Endometrium (tissue), 2 donors: ENCODE measurements at regions not wholly inside any gene's neighbourhood (a gene's known extent, or its start where the extent isn't known, plus 50 kb on each side); places are given as distances from the start of the nearest gene placed in this dataset.
"Not testable (repeated sequence)": the region's sequence is repeated elsewhere in the genome, so short reads cannot be mapped to it uniquely, and the experiment has no call there.

ENCODE experiments used
- FAIRE-seq: peaks from 2 replicates; lab custom pipeline; 2012; peaks lifted over from hg19 to GRCh38; lab: Jason Lieb, UNC
- donor health status: control.
- donor health status: control.

DNA sequence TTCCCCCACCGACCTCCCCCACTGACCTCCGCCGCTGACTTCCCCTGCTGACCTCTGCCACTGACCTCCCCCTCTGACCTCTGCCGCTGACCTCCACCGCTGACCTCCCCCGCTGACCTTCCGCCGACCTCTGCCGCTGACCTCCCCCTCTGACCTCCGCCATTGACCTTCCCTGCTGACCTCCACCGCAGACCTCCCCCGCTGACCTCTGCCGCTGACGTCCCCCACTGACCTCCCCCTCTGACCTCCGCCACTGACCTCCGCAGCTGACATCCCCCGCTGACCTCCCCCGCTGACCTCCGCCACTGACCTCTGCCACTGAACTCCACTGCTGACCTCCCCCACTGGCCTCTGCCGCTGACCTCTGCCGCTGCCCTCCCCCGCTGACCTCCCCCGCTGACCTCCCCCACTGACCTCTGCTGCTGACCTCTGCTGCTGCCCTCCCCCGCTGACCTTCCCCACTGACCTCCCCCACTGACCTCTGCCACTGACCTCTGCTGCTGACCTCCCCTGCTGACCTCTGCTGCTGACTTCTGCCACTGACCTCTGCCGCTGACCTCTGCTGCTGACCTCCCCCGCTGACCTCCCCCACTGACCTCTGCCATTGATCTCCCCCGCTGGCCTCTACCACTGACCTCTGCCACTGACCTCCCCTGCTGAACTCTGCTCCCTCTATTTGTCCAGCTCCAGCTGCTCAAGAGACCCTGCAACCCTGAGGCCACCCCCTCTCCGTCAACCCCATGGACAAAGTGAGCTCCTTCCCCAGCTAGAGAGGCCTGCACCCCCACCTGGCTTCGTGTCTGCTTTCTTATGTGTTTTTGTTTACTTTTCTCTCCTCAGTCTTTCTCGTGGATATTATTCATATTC lies 91.4 kb upstream of the AFDN start:
- FAIRE-seq: no peak

DNA sequence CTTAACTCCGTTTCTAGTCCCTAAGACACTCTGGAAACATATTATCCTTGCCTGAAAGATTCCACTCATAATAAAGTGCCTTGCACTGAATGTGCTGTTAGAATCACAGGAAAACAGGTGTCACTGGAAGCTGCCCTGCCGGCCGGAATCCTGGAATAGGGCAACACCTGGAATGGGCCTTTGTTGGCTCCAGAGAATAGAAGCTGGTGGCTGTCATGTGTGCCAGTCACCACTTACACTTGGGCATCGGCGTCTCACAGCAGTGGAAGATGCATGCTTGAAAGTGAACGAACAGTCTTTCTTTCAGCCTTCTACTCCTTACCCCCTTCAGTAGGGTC lies 90.8 kb upstream of the AFDN start:
- FAIRE-seq: no peak

DNA sequence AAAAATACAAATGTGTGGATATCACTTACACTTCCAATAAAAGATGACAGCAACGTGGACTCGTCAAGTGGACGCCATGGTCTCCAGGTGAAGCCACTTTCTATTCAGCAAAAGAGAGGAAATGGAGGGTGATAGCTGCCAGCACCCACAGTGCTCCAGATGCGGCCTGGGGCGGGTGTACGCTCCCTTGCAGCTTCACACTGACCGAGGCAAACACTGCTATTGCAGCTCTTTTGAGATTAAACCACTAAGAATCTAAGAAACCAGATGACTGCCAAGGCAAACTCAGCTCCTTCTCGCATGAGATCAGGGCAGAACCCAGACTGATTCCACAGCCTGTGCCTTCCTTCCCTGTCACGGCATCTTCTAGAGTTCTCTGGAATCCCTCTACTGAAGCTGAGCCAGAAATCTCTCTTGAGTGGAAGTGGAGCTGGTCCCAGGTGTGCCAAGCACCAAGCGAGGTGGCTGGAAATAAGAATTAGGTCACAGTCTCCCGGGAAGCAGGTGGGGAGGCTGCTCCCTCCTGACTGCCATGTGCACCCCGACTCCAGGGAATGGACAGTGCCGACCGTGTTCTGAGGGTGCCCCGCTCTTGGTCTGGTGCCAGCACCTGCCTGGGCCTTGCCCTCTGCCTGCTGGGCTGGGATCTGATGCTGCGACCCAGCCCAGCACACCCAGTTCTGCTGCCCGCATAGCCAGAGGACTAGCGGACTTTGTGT lies 90.1 kb upstream of the AFDN start:
- no peak for FAIRE-seq

DNA sequence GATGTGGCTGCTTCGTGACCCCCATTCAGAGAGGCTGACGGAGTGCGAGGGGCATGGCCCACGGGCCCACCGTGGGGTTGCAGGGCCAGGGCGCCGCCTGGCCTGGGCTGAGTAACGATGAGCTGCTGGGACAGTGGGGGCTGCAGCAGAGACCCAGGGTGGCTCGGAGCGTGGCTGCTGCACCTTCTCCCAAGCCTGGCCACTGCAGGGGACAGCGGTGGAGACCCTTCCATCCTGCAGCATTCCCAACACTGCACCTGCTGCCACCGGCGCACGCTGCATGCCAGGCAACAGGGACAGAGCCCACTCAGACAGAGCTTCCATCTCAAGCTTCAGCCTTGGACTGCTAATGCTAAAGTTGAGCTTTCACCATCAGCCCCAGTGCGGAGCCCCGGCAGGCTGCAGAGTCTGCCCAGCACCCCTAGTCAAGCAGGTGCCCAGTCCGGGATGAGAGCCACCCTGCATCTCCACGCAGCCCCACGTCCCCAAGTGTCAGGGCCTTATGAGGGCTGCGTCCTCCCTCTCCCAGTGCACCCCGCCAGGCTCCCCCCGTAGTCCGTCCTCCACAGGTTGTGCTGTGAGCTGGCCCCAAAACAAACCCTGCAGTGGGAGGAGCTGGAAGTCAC lies 89.4 kb upstream of the AFDN start:
- FAIRE-seq: no peak

DNA sequence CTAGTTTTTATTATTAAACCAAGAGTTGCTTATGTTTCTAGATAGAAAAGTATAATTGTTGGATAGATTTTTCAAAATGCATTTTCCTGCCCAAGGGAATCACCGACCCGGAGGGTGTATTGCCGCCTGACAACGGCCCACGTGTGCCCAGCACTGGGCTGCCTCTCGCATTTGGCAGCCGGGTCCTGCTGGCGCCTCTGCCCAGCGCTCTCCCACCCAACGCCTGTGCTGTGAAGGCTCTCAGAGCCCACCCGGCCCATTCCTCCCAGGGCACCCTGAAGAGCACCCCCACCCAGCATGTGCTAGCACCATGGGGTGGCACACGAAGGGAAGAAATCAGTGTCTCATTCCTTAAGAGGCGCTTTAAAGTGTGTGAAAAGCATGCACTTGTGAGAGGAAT lies 88.3 kb upstream of the AFDN start:
- FAIRE-seq: no peak

DNA sequence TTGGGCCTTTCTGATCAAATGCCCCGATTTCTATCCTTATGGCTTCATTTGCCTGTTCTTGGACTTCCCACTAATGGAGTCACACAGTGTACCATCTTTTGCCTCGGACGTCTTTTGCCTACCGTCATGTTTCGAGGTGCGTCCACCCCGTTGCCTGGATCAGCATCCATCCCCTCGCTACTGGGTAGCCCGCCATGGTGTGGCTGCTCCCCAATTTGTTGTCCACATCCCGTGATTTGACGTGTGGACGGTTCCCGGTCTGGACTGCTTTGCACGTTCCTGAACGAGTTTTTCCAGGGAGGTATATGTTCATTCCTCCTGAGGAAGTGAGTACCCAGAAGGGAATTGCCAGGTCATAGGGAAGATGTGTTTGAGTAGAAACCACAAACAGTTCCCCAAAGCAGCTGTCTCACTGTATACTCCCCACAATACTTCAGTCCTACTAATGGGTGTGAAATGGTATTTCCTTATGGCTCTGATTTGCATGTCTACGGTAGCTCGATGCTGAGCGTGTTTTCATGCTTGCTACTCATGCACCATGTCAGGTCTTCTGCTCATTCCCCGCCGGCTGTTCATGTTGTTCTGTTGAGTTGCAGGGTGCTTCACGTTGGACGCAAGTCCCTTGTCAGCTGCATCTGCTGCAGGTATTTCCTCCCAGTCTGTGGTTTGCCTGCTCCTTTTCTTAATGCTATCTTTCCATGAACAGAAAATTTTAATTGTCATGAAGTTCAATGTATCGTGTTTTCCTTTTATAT lies 86.8 kb upstream of the AFDN start:
- FAIRE-seq: no peak

DNA sequence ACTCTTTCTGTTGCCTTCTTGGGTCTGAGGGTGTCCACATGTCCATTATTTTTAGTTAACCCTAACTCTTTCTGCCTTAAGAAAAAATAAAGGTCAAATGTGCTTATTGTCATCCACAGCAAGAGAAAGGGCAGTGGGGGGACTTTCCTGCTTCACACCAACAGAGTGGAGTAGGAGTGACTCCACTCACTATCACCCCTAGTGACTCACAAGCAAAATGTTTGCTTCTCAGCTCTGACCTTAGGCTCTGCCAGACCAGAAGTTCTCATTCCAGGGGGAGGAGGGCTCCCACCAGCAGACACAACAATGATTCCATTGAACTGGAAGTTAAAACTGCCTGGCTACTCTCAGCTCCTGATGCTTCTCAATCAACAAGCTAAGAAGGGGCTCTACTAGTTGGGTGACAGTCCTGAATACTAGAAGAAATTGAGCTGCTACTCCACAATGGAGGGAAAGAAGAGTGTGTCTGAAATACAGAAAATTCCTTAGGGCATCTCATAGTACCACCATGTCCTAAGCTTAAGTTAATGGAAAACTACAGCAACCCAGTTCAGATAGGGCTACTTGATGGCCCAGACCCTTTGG lies 83.9 kb upstream of the AFDN start:
- no peak for FAIRE-seq

DNA sequence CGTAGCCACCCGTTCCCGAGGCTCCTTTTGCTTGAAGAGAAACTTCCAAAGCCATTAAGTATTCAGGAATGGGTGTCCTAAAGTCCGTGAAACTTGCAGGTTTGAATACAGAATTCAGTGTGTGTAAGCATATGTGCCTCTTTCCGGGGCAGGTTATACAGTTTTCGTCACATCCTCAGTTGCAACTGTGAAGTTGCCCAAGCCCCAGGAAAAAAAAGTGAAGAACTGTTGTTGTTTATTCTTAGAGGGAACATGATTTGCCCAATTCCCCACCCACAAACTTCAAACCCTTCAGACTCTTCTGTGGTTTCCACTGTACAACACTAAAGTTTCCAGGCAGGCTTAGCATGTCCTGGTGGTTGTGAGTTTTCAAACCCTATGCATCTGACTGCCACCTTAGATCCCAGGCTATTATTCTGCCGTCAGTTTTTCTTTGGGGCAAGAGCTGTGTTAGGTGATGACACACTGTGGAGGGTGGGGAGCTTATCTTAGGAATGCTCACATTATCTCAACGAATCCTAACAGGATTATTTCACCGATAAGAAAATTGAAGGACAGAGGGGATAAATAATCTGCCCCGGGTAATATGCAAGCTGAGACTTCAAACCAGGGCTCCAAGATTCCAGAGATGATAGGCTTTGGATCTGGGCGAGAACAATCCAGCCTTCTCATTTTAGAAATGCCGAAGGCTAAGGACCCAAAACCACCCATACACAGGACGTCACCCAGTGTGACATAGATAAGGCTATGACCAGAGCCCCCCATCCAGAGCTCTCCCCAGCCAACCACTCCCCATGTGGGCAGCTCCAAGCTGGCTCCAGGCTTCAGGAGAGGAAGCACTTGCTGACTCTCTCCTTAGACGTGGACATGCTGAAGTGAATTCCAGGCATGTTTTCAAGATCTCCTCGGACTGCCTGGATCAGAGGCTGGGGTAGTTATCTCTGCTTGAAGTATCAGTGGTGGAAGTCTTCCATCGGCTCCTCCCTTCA lies 81.7 kb upstream of the AFDN start:
- FAIRE-seq: no peak

DNA sequence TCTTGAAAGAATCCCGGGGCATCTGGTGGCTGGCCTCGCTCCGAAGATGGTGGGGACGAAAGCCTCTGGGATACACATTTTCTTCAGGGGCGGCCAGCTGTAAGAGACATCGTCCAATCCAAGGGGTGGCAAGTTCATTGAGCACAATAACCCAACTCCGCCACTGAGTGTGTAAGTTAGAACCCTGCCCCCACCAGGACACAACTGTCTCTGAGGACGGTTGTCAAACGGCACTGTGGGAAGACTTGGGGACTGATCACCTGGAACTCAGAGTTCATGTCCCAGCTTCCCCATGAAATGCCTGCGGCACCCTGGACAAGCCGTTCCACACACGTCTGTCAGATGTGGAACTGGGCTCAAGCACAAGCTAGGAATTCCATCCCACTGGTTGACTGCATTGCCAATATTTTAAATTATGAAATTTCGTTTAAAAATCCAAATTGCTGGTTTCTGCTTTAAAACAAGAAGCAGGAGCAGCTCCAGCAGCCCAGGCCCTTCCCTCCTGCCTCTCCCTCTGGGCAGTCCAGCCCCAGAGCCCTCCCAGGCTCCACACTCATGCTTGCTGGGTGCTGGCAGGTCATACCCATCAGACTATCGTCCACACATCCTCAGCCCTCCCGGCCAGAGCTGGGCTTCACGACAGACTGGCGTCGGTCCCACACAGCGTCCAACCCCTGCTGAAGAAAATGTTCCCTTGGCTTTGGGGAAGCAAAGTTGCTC lies 80.9 kb upstream of the AFDN start:
- FAIRE-seq: no peak

DNA sequence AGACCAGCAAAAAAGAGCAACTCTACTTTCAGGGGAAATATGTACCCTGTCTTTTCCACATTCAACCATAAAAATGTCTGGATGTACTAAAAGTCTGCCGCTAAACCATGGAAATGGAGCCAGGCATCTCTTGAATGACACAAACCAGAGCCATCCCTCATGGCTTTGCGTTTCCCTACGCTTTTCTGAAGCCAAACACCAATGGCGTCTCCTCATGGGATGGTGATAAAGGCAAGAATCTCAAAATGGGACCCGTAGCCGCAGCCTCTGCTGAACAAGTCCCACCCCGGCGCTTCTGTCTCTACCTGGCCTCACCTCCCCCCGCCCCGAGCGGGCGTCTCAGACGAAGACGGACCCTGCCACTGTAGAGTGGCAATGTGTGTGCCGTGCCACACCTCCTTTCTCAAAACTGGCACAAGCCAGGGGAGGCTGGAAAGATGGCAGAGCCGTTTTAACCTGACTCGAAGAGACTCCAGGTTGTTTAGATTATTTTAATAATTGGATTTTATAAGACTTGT lies 80.3 kb upstream of the AFDN start:
- FAIRE-seq: no peak

DNA sequence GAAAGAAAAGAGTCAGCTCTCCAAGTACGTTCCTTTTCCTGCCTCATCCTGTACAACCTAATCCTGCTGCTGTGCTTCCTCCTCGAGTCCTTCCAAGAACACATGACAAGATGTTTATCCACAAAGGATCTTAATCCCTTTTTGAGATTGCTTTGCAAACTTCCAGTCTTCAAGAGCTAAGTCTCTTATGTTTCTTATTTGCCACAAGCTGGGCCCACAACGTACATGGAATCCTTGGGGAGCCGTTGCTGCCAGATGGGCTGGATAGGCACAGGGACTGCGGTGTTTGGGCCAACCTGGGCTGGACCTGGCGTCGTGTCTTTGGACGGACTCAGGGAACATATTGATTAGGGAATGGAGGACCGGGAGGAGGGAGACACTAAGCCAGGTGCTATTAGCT lies 79.7 kb upstream of the AFDN start:
- FAIRE-seq: no peak

DNA sequence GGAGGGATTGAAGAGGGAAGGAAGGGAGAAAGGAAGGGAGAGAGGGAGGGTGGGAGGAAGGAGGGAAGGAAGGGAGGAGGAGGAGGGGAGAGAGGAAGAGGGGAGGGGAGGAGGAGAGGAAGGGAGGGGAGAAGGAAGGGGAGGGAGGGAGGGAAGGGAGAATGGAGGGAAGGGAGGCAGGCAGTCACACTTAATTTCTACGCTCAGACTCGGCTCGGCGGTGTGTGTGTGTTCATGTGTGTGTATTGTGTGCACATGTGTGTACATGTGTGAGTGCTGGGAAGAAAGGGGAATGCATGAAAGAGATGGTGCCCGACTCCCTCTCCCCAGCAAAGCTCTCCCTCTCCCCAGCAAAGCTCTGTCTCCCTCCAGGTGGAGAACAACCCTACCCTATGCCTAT lies 79.1 kb upstream of the AFDN start:
- FAIRE-seq: no peak

DNA sequence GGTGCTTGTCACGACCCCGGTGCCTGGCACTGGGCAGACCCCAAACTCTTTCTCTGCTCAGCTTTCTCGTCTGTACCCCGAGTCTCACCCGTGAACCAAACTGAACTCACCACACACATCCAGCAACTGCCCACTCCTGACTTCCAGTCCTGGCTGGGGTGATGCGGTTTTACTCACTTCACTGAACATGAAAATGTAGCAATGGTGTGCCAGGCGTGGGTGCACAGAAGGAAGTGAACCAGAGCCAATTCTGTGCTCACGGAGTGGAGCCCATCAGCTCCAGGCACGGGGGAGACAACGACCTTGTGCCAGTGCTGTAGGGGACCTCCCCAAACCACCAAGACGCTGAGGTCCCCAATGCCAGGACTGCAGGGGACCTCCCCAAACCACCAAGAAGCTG lies 78.7 kb upstream of the AFDN start:
- FAIRE-seq: no peak

DNA sequence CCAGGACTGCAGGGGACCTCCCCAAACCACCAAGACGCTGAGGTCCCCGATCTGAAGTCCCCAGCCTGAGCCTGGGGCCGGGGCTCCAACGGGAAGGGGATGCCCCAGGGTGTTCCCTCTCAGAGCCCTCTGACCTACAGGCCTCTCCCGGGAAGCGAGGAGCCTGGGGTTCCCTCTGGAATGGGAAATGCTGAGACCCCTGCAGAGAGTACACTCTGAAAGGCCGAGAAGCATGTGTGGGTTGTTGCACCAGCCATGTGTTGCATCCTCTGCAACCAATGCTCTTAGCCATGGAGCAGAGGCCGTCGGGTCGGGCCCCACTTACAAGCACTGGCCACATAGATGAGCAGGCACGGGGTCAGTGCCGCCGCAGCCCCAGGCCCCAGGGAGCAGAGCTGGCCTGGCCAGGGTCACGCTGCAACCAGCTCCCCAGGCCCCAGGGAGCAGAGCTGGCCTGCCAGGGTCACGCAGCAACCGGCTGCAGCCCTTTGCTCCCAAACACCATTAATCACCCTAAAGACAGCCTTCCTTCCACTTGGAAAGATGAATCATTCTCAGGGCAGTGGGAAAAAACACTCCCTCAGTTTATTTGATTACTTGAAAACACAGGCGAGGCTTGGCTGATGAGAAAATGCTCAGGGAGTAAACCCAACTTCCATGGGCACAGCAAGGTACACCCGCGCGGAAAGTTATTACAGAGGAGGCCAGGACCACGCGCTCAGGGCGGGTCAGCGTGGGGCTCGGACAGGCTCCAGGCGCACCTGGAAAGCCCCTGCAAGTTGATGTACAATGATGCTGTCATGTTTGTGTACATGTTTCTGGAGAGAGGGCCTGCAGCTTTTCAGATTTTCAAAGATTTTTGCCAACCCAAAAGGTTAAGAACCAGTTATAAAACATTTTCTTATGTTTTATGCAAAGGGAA lies 78.0 kb upstream of the AFDN start:
- FAIRE-seq: no peak

DNA sequence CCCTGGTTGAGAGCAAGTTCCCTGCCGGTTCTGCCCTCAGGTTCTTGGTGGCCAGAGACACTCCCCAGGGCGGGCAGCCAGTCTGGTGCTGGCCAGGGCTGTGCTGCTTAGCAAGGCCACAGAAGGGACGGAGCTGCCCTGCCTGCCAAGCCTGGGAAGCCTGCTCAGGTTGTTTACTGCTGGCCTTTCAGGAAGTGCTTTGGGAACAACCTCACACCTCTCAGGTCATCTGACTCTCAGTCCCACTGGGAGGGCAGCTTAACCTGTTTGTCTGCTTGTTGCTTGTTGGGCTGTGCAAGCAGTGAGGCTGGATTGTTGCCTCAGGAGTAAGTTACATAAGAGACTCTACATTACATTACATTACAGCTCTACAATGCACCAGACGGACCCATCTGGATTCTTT lies 75.8 kb upstream of the AFDN start:
- FAIRE-seq: no peak

DNA sequence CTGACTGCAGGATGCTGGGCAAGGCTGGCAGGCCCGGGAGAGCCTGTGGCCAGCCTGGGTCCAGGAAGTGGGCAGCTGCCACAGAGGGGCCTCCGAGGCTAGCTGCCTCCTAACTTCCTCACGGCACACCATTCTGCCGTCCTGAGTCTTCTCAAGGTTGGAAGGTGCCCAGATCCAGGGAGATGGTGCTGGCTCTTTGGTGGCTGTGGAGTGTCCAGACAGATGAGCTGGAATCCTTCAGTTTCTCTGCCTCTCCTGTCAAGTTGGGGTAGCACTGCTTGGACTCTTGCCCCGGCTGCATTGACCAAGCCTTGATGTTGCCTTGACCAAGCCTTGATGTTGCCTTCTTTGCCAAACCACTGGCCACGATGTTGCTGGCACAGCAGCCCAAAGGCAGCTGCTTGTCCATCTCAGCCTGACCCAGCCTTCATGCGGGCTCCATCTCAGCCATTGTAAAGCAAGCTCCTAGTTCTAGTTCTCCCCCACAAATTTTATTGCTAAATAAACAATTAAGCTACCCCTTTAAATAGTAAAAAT lies 75.1 kb upstream of the AFDN start:
- FAIRE-seq: no peak

DNA sequence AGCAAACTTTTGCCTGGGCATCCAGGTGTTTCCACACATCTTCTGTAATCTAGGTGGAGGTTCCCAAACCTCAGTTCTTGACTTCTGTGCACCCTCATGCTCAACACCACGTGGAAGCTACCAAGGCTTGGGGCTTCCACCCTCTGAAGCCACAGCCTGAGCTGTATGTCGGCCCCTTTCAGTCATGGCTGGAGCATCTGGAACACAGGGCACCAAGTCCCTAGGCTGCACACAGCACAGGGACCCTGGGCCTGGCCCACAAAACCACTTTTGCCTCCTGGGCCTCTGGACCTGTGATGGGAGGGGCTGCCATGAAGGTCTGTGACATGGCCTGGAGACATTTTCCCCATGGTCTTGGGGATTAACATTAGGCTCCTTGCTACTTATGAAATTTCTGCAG lies 73.4 kb upstream of the AFDN start:
- FAIRE-seq: not testable (repeated sequence)

DNA sequence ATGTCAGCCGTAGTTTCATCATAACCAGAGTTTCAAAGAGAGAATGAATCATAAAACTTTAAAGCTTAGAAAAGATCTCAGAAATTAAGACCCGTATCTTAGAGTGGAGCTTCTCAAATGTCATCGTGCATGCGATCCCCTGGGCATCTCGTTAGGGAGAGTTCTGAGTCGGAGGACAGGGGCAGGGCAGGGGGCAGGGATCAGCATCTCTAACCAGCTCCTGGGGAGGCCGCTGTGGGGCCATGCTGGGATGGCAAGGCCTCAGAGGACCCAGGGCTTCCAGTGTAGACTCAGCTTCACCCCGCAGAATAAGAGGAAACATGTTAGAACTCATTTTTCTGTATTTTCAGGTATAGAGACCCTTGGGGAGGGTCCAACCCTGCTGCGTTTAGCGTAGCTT lies 72.0 kb upstream of the AFDN start:
- no peak for FAIRE-seq

DNA sequence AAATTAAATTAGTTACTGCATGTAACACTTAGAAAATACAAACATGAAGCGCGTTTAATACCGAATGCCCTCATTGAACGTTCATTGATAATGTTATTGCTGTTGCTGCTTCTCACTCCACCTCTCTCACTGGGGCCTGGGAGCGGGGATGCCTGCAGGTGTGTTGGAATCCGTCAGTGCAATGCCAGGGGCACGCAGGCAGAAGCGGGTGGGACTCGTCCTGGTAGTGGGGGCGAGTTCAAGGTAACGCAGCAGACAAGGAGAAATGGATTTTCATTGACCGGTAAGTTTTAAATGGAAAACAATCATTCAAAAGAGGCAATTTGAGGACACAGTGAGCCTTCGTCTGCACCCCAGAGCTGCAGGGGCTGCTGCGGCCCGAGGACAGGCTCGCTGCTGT lies 71.2 kb upstream of the AFDN start:
- no peak for FAIRE-seq
